NCI-H345 (cell line): ENCODE measurements at regions not wholly inside any gene's neighbourhood (a gene's known extent, or its start where the extent isn't known, plus 50 kb on each side); places are given as distances from the start of the nearest gene placed in this dataset.

Experiments used
- DNase-seq: peaks from one replicate; lab custom pipeline; 2025; lab: John Stamatoyannopoulos, UW

DNA sequence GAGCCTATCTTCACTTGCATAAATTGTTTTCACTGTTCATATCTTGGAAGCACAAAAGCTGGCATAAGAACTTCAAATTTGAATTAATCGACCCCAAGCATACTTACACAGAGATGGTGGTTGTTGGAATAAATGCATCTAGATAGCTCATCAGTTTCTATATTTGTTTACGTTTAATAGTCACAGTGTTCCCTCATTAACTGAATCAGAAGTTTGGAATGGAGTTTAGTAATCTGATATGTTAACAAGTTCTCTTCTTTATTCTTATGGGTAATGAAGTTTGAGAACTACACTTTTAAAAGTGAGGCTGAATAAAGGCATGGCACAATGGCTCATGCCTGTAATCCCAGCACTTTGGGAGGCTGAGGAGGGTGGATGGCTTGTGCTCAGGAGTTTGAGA is 886.7 kb upstream of the PCDH20 start:
- no peak for DNase-seq

DNA sequence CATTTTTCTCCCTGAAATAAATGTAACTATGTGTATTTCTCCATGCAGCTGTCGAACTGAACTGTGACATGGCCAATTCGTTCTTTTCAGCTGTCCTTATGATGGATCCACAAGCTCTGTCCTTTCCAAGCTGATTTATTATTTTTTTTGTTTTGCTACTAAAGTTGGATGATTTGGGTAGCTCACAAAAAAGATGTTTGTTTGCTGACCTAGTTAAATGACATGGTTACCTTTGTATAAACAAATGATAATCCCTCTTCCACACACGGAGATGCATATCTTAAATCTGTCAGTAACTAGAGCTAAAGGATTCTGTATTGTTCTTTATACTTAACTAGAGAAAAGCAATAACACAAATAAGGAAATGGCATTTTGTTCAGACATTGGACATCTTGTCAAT is 884.3 kb upstream of the PCDH20 start:
- no peak for DNase-seq

DNA sequence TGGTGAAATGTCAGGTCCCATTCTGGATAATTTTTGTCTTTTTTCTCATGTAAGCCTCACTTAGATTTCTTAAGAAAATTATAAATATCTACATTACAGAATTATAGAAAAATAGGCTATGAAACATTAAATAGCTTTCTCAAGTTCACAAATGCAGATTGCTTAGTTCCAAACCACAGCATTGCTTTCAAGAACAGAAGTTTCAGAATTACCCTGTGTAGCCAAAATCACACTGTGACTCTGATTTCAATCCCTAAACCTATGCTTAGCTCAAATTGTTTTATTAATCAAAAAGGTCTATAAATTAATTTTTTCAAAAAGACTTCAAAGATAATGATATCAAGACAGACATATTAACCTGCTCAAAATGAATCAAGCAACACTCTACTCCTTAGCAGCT is 881.2 kb upstream of the PCDH20 start:
- DNase-seq, result no peak

DNA sequence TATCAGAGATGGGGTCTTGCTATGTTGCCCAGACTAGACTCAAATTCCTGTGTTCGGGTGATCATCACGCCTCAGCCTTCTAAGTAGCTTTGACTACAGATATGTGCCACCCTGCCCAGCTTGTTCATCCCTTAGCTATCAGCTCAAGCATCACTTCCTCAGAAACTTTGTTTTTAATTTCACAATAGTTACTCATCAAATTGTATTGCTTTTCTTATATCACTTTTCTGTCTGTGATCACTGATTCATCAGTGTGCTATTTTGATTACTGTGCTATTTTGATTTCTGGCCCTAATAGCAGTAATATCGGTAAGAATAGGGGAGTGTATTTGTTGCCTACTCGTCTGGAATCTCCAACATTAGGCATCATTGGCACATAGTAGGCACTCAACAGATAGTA is 878.6 kb upstream of the PCDH20 start:
- no peak for DNase-seq

DNA sequence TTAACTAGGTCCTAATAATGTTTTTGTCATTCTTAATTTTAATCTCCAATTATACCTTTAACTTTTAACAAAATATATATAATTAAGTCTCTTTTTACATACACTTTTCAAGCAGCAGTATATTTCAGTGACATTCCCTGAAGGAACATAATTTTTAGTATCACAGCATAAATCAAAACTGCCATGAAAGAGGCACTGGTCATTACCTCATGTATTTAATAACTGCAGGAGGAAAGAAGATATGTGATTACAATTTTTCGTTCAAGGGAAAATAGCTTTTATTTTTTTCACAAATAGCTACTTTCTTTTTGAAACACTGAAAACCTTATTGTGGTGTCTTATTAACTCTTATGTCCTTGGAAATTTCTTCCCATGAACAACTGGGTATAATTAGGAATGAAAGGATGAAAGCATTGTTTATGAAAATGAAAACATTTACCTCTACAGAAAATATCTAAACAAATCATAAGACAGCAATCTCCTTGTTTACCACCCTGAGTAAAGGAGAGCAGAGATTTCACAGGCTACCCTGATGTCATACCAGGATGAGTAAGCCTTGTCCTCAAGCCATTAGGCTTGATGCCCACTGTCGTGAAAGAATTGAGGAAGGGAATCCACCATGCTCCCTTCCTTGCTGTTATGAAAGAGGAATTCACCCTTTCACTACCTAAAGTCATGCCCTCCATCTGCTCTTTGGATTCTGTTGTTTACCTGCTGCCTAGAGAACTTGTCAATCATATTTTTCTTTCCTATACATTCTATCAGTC is 877.2 kb upstream of the PCDH20 start:
- DNase-seq, result no peak

GRCh38 chr13:62290542-62290941 is 874.9 kb upstream of the PCDH20 start:
- DNase-seq, result no peak

DNA sequence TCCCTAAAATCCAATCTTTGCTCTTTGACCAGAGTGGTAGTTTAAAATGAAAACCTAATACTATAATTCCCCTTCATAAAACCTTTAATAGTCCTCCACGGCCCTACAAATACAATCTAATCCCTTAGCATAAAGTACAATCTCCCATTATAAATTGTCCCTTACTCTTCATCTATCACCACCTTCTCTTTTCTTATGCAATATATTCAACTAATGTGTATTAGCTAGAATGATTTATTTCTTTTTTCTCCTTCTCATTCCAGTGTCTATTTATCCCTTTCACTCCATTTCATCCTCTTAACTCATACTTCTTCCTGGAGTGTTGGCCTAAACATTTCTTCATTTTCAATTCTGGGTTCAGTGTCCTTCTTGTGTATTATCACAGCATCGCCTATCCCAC is 872.1 kb upstream of the PCDH20 start:
- no peak for DNase-seq

GRCh38 chr13:62280590-62280989 is 864.9 kb upstream of the PCDH20 start:
- DNase-seq, result no peak

DNA sequence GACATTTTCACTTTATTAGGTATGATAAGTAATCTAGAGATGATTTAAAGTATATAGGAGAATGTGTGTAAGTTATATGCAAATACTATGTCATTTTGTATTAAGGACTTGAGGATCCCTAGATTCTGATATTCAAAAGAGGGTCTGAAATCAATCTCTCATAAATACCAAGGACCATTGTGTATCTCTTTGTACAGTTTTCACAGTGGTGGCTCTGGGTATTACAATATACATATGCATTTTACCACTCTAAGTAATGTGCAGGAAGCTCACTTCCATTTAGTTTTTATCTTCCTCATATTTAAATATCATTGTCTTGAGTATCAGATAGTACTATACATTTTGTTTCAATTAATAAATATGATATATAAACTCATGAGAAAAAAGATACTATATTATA is 862.6 kb upstream of the PCDH20 start:
- no peak for DNase-seq

DNA sequence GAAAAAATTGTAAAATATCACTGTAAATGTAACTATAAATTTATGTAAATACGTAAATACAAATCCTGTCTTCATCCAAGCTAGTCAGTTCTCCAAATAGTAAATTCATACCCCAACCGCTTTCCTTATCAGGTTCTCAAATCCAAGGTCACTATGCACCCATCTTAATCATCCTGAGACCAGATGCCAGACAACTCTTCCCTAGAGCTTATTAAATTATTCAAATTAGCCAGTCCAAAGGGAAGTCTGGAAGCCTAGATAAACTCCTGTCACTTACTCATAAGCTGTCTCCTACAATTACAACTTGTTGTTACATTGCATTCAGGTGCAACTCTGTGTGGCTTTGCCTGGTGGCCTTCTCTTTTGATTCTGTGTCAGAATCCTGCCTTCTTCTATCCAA is 836.1 kb upstream of the PCDH20 start:
- DNase-seq, result no peak

GRCh38 chr13:62250501-62251201 is 835.0 kb upstream of the PCDH20 start:
- no peak for DNase-seq

GRCh38 chr13:62246581-62246980 is 830.9 kb upstream of the PCDH20 start:
- DNase-seq, result no peak

- no peak for DNase-seq
These were observed 827.5 kb upstream of the PCDH20 start for GRCh38 chr13:62243106-62243505.

DNA sequence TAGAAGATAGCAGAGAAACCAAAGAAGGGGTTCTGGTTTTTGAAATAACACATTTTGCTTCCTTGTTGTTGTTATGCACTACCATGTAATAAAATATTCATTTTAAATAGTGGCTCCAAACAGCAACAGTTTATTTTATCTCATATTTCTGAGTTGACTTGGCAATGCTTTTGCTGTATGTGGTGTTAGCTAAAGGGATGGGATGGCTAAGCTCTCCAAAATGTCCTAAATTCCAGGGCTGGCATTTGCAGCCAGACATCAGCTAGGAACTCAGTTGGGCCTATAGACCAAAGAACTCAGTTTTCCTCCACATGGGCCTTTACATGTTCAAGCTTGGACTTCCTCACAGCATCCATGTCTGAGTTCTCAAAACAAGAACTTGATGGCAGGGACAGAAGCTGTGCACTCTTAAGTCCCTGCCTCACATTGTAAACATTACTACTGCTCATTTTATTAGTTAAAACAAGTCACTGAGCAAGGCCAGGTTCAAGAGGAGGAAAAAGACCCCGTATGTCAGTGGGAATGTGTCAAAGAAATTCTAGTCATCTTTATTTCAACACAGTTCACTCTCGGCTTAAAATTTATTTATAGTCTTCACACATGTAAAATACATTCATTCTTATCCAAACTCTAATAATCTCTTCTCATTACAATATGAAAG is 819.3 kb upstream of the PCDH20 start:
- no peak for DNase-seq

GRCh38 chr13:62210951-62211350 is 795.3 kb upstream of the PCDH20 start:
- DNase-seq, result no peak

DNA sequence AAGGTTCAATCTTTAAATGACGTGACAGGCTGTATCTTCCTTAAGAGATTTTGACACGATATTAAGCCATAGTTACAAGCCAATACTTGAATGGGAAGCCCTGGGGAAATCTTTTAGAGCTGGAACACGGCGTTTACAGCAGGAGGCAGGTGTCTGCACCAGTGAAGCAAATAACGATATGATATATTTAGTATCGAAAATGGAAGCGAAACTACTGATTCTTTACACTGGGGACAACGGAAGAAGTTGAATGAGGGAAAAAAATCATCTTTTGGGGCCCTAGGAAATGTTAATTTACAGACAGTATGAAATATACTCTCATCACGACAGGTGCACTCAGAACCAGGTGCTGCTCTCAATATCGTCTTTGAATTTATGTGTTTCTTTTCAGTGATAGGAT is 793.9 kb upstream of the PCDH20 start:
- DNase-seq, result peak; percentile 41

DNA sequence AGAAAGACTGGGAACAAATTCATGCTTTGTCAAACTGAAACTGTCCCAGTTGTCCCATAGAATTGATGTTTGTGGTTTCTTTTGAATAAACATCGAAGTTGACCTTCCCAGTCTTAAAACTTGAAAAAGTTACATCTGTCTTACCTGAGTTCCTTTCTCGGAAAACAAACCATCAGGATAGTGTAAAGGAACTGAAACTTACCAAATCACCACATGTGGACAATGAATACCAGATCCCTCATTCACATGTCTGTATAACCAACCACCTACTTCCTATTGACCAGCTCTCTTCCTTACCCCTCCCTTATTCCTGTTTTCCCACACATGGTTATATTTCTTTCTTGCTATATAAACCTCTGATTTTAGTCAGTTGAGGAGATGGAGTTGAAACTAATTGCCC is 791.7 kb upstream of the PCDH20 start:
- no peak for DNase-seq

- DNase-seq, result no peak
These were observed 790.5 kb upstream of the PCDH20 start for GRCh38 chr13:62206165-62206564.

GRCh38 chr13:62205273-62205672 is 789.6 kb upstream of the PCDH20 start:
- no peak for DNase-seq

GRCh38 chr13:62194371-62194770 is 778.7 kb upstream of the PCDH20 start:
- no peak for DNase-seq

- DNase-seq, result no peak
These were observed 778.3 kb upstream of the PCDH20 start for GRCh38 chr13:62193919-62194318.

GRCh38 chr13:62185631-62186255 is 770.1 kb upstream of the PCDH20 start:
- no peak for DNase-seq

DNA sequence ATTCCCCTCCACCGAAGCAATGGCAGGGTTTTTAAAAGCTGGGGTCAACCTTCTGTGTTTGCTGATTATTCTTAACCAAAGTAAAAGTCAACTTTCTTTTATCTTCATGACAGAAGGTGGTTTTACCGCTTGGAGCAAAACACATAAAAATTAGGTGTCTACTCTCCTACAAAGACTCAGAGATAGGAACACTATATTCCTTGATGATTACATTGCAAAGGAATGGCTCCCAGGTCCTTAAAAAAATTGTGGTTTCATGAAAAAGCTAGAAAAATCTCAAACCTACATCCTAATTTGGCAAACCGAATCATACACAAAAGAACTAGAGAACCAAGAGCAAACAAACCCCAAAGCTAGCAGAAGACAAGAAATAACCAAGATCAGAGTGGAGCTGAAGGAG is 760.4 kb upstream of the PCDH20 start:
- DNase-seq, result no peak
